SKM-1 treated with dmso at 0.1 percent for 144 hours (cell line): ENCODE measurements at regions not wholly inside any gene's neighbourhood (a gene's known extent, or its start where the extent isn't known, plus 50 kb on each side); places are given as distances from the start of the nearest gene placed in this dataset.

Experiments used
- DNase-seq: peaks from one replicate; lab custom pipeline; 2025; ENCODE audit not compliant: unreplicated experiment; lab: John Stamatoyannopoulos, UW

- no peak for DNase-seq
Observed at GRCh38 chr12:13769966-13770365, 211.4 kb downstream of the GRIN2B start.

GRCh38 chr12:13769273-13769672 lies 212.1 kb downstream of the GRIN2B start:
- DNase-seq: no peak

- no peak for DNase-seq
Observed at GRCh38 chr12:13764748-13765147, 216.7 kb downstream of the GRIN2B start.

GRCh38 chr12:13749389-13749788 lies 232.0 kb downstream of the GRIN2B start:
- no peak for DNase-seq

- no peak for DNase-seq
Observed at GRCh38 chr12:13745111-13745860, 236.1 kb downstream of the GRIN2B start.

- DNase-seq: no peak
Observed at GRCh38 chr12:13744561-13744960, 236.8 kb downstream of the GRIN2B start.

GRCh38 chr12:13740149-13740545 lies 241.3 kb downstream of the GRIN2B start:
- no peak for DNase-seq

GRCh38 chr12:13735734-13736133 lies 245.7 kb downstream of the GRIN2B start:
- DNase-seq: no peak

GRCh38 chr12:13734584-13735152 lies 246.7 kb downstream of the GRIN2B start:
- no peak for DNase-seq

GRCh38 chr12:13727707-13728195 lies 253.7 kb downstream of the GRIN2B start:
- DNase-seq: no peak

GRCh38 chr12:13725049-13725448 lies 256.4 kb downstream of the GRIN2B start:
- DNase-seq: no peak

GRCh38 chr12:13724136-13724535 lies 257.3 kb downstream of the GRIN2B start:
- DNase-seq: no peak

- DNase-seq: no peak
Observed at GRCh38 chr12:13719986-13720385, 261.4 kb downstream of the GRIN2B start.

GRCh38 chr12:13718271-13718670 lies 263.1 kb downstream of the GRIN2B start:
- DNase-seq: no peak

GRCh38 chr12:13716119-13716518 lies 265.3 kb downstream of the GRIN2B start:
- no peak for DNase-seq

GRCh38 chr12:13713556-13714410 lies 267.6 kb downstream of the GRIN2B start:
- DNase-seq: no peak

GRCh38 chr12:13707829-13708228 lies 273.6 kb downstream of the GRIN2B start:
- no peak for DNase-seq

- no peak for DNase-seq
Observed at GRCh38 chr12:13702381-13702780, 279.0 kb downstream of the GRIN2B start.

- DNase-seq: no peak
Observed at GRCh38 chr12:13701502-13701901, 279.9 kb downstream of the GRIN2B start.

- DNase-seq: no peak
Observed at GRCh38 chr12:13697973-13698372, 283.4 kb downstream of the GRIN2B start.

- no peak for DNase-seq
Observed at GRCh38 chr12:13695781-13696180, 285.6 kb downstream of the GRIN2B start.

- no peak for DNase-seq
Observed at GRCh38 chr12:13692332-13692731, 289.1 kb downstream of the GRIN2B start.
